ENCODE measurements at regions not wholly inside any gene's neighbourhood (a gene's known extent, or its start where the extent isn't known, plus 50 kb on each side); places are given as distances from the start of the nearest gene placed in this dataset.
"Not testable (repeated sequence)": the region's sequence is repeated elsewhere in the genome, so short reads cannot be mapped to it uniquely, and the experiment has no call there.

GRCh38 chr6:27599859-27600532 is 127.1 kb upstream of the ZNF184 start:
- TF ChIP-seq CTCF (IDR thresholded peaks at IDR 0.05), result no peak
- H3K27ac Mint-ChIP-seq, result no peak overlapping the region
- CTCF ChIA-PET, result no interaction called here
- H3K36me3 Mint-ChIP-seq (ENCODE audit: low read depth), result no peaks in the 10 kb centered on the region
- H3K4me1 Mint-ChIP-seq, result no peaks in the 10 kb centered on the region
- H3K9me3 Mint-ChIP-seq, result peaks cover 9% of the 10 kb centered on the region
- H3K4me3 Mint-ChIP-seq, result no peak overlapping the region
- DNase-seq, result no peak
- POLR2A ChIA-PET, result no interaction called here
- peaks cover 44% of the 10 kb centered on the region for H3K27me3 Mint-ChIP-seq
- intact Hi-C loops (cut with micrococcal nuclease), result loop anchor here (10.0 kb wide), 1 partner anchor 315 kb away; no protein-coding TSS in a partner anchor
- ATAC-seq (ENCODE audit: low read depth), result no peak

- peaks cover 35% of the 10 kb centered on the region for H3K27me3 Mint-ChIP-seq
- H3K9me3 Mint-ChIP-seq; CTCF ChIA-PET; DNase-seq; ATAC-seq (ENCODE audit: low read depth); H3K27ac Mint-ChIP-seq; POLR2A ChIA-PET; H3K4me1 Mint-ChIP-seq; H3K36me3 Mint-ChIP-seq (ENCODE audit: low read depth); H3K4me3 Mint-ChIP-seq; intact Hi-C loops (cut with micrococcal nuclease): not testable (repeated sequence)
Observed at GRCh38 chr6:27597031-27597567, 124.2 kb upstream of the ZNF184 start.

DNA sequence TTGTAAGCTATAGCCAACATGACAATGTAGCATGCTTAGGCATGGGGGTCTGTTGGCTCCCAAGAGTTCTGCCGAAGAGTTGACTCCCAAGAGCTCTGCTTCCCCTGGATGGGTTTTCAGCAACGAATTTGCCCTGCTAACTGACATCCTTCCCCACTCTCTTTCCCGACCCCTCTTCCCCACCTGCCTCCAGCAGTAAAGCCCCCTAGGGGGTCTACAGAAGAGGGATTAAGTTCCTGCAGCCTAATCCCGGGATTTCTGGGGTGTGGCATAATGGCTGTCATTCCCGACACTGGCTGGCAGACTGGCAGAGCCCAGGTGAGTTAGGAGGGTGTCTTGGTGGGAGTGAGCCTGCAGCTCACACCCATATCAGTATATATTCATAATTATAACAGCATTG is 121.0 kb upstream of the ZNF184 start:
- H3K9me3 Mint-ChIP-seq, result no peaks in the 10 kb centered on the region
- no peaks in the 10 kb centered on the region for H3K36me3 Mint-ChIP-seq (ENCODE audit: low read depth)
- POLR2A ChIA-PET, result no interaction called here
- CTCF ChIA-PET, result no interaction called here
- DNase-seq, result no peak
- no peak for TF ChIP-seq CTCF (IDR thresholded peaks at IDR 0.05)
- H3K4me1 Mint-ChIP-seq, result no peaks in the 10 kb centered on the region
- H3K4me3 Mint-ChIP-seq, result no peak overlapping the region
- intact Hi-C loops (cut with micrococcal nuclease), result loop anchor here (5.0 kb wide), 1 partner anchor 73 kb away; no protein-coding TSS in a partner anchor
- peaks cover 25% of the 10 kb centered on the region for H3K27me3 Mint-ChIP-seq
- no peak overlapping the region for H3K27ac Mint-ChIP-seq
- ATAC-seq (ENCODE audit: low read depth), result no peak

DNA sequence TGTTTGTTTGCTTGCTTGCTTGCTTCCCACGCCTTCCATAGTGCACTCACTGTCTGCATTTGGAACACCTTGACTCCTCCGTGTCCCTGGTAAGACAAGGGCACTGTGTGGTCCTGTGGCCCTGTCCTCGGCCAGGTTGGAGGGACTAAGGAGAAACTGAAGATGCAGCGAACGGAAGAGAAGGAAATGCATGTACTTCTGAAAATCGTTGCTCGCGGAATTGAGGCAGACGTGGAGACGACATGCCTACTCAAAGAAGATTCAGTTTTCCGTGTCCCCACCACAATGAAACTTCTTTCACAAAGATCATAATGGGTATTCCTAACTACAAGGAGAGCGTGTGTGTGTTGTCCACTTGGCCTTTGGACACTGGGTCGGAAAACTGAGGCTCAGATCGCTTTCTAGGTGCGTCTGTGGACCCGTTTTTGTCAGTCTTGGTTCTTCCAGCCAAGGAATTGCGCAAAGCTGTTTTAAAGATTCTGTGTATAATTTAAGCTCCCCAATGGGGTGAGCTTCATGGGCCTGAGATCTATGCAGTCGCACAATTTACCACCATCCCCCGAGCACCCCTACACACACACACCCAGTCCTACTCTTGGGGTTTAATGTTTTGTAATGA is 120.4 kb upstream of the ZNF184 start:
- CTCF ChIA-PET, result no interaction called here
- no peak overlapping the region for H3K4me3 Mint-ChIP-seq
- H3K27me3 Mint-ChIP-seq, result peaks cover 20% of the 10 kb centered on the region
- POLR2A ChIA-PET, result no interaction called here
- DNase-seq (no peak), ATAC-seq (ENCODE audit: low read depth) (no peak)
- H3K9me3 Mint-ChIP-seq, result no peaks in the 10 kb centered on the region
- no peak for TF ChIP-seq CTCF (IDR thresholded peaks at IDR 0.05)
- H3K36me3 Mint-ChIP-seq (ENCODE audit: low read depth), result no peaks in the 10 kb centered on the region
- no peak overlapping the region for H3K27ac Mint-ChIP-seq
- no peaks in the 10 kb centered on the region for H3K4me1 Mint-ChIP-seq
- intact Hi-C loops (cut with micrococcal nuclease), result loop anchor here (5.0 kb wide), 1 partner anchor 74 kb away; no protein-coding TSS in a partner anchor

- ChIA-PET POLR2A (interaction anchor here (0.6 to 0.8 kb wide), 2 partner anchors 34 to 103 kb away, joined by 3 to 4 read pairs; no protein-coding TSS in a partner anchor), CTCF (no interaction called here)
- Mint-ChIP-seq H3K4me3 (no peak overlapping the region), H3K4me1 (no peaks in the 10 kb centered on the region), H3K36me3 (ENCODE audit: low read depth) (no peaks in the 10 kb centered on the region), H3K27ac (no peak overlapping the region), H3K9me3 (no peaks in the 10 kb centered on the region), H3K27me3 (peaks cover 22% of the 10 kb centered on the region)
- peak; percentile 34 for ATAC-seq (ENCODE audit: low read depth)
- intact Hi-C loops (cut with micrococcal nuclease), result loop anchor here (5.0 kb wide), 1 partner anchor 75 kb away; no protein-coding TSS in a partner anchor
- no peak for TF ChIP-seq CTCF (IDR thresholded peaks at IDR 0.05)
- no peak for DNase-seq
Observed at GRCh38 chr6:27592481-27593199, 119.7 kb upstream of the ZNF184 start.
